NOMO-1 treated with dmso at 0.1 percent for 144 hours (cell line): ENCODE measurements at regions not wholly inside any gene's neighbourhood (a gene's known extent, or its start where the extent isn't known, plus 50 kb on each side); places are given as distances from the start of the nearest gene placed in this dataset.

Experiments used
- DNase-seq: peaks from one replicate; lab custom pipeline; 2025; ENCODE audit not compliant: unreplicated experiment; lab: John Stamatoyannopoulos, UW

DNA sequence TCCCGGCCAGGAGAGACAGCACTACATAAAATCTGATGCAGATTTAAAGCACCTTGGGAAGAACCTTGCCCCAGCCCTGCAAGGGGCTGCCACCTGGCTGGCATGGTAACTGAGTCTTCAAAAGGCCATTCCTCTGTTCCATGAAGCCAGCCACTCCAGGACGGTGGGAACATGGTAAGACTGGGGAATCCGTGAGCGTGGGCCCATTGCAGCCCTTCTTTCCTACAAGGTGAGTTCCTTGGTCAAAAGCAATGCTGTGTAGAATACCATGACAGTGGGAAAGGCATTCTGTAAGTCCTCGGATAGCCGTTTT, 121.3 kb downstream of the SOX1 start:
- no peak for DNase-seq

DNA sequence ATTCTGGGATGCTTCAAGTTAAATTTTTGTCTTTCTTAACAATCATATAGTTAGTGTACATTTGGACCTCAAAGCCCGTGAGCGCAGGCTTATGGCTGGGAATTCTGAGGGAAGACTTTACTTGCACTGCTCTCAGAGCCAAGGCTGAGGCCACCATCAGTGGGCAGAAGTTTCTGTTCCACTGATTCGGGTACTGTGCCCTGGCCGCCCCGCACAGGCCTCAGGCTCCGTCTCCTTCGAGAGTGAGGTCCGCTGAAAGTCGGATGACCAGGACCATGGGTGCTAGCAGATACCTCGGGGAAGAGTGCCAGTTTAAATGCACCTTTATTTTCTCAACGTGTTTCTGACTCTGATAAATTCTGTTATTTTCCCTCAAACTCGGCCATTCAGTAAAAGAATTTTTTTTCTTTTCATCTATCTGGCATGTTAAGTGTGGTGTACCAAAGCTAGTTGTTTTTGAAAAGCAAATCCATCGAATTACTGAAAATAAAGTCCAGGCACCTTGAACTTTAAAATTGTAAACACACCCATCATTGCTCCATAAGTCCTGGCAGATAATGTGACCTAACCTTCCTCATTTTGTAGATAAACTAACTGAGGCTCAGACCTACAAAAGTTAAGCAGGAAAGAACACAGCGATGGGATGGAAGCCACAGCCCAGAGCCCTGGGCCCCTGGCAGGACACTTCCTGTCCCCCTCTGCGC, 126.7 kb downstream of the SOX1 start:
- no peak for DNase-seq

DNA sequence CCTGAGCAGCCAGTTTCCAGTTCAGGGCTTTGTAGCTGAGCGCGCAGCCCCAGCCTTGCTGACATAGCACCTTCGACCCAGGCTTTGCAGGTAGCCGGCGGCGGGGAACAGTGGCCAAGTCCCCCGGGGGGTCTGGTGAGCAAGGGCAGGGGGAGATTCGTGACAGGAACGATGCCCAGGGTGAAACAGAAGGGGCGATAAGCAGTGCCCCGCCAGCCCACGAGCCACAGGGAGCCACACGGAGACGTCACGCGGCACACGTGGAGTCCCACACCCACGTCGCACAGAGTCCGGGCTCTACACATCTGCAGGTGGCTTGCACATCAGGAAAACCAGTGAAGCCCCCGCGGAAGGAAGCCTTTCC, 127.2 kb downstream of the SOX1 start:
- no peak for DNase-seq

- DNase-seq: no peak
Observed at GRCh38 chr13:112194579-112194978, 127.6 kb downstream of the SOX1 start.

GRCh38 chr13:112198396-112199010, 131.6 kb downstream of the SOX1 start:
- no peak for DNase-seq

- no peak for DNase-seq
Observed at GRCh38 chr13:112200200-112200599, 133.3 kb downstream of the SOX1 start.

DNA sequence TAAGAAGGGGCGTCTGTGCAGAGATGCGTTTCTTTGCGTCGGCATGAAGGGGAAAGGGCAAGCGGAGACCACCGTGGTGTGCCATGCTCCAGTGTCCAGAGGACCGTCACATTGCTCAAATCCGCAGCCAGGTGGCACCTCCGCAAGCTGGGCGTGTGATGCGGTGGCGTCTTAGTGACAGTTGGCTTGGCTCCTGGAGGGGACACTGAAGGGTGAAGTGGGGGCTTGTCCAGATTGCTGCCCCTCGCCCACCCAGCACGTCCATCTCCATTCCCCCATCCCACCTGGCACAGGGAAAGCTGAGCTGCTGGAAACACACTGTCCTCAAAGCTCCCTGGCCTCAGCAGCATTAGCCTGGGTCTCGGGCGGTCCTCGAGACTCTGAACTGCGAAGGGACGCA, 135.3 kb downstream of the SOX1 start:
- no peak for DNase-seq

DNA sequence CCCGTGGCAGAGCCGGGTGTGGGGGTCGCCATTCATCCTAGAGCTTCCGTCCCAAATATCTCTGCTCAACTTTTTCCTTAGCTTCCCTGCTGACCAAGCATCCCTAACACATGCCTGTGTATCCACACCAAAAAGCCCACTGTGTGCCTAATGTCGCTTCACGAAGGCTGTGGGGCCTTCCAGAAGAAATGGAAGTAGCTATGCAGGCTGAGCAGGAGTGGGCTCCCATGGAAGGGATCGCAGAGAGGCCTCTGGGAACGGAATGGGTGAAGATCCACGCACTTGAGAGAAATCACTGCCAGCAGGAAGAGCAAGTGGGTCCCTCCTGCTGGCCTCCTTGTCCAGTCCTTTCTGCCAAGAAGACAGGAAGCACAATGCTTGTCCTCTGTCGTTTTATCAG, 136.0 kb downstream of the SOX1 start:
- no peak for DNase-seq

GRCh38 chr13:112203614-112204013, 136.7 kb downstream of the SOX1 start:
- no peak for DNase-seq

GRCh38 chr13:112204346-112205327, 137.7 kb downstream of the SOX1 start:
- DNase-seq: no peak

DNA sequence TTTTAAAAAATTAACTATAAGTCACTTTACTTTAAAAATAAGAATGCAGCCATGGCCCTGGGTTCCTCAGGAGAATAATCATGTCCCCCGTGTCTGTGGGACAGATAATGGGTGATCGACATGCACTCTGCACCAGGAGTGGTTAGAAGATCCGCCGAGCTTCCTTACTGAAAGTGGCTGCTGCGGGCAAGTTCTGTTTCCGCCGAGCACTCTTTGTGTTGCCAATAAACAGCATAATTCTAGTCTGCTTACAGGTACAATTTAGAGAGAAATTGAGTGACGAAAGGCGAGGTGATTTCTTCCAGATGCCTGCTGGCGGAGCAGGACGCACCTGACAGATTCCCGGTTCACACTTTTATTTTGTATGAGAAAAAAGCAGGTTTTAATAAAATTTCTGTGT, 139.0 kb downstream of the SOX1 start:
- no peak for DNase-seq

GRCh38 chr13:112207129-112207528, 140.2 kb downstream of the SOX1 start:
- no peak for DNase-seq

GRCh38 chr13:112208656-112209055, 141.7 kb downstream of the SOX1 start:
- no peak for DNase-seq

GRCh38 chr13:112209266-112209665, 142.3 kb downstream of the SOX1 start:
- DNase-seq: no peak

DNA sequence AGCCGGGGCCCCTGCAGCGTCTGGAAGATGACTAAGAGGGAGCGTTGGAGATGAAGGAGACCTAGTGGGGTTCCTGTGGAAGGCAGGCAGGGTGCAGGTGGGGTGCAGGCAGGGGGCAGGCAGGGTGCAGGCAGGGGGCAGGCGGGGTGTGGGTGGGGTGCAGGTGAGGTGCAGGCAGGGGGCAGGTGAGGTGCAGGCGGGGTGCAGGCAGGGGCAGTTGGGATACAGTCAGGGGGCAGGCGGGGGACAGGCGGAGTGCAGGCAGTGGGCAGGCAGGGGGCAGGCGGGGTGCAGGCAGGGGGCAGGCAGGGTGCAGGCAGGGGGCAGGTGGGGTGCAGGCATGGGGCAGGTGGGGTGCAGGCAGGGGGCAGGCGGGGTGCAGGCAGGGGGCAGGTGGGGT, 142.8 kb downstream of the SOX1 start:
- DNase-seq: no peak

DNA sequence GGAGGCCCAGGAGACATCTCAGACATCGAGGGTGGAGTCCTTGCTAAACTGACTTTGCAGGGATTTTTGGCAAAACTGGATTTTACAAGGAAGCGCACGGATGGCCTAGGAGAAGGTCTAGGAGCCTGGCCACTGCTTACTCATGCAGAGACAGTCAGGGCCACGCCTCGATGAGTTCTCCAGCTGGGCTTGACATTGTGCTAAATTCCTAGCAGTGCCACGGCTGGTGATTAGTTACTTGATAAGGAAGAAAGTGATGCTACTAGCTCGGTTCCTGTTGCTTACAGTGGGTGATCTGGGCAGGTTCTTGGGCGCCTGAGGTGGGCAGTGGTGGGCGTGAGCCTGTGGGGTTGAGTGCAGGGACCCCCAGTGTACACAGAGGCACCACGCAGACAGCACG, 143.4 kb downstream of the SOX1 start:
- no peak for DNase-seq

DNA sequence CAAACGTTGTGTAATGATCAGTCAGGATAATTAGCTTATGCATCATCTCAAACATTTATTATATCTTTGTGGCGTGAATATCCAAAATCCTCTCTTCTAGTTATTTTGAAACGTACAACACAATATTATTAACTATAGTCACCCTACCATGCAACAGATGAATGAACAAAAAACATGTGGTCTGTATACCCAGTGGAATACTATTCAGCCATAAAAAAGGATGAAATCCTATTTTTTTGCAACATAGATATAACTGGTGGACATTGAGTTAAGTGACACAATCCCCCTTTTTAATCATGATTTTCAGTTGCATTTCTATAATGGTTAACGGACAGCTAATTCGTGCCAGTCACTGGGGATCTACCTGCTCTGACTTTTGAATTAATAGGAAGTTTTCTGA, 145.6 kb downstream of the SOX1 start:
- DNase-seq: no peak

GRCh38 chr13:112213467-112214255, 146.7 kb downstream of the SOX1 start:
- no peak for DNase-seq

DNA sequence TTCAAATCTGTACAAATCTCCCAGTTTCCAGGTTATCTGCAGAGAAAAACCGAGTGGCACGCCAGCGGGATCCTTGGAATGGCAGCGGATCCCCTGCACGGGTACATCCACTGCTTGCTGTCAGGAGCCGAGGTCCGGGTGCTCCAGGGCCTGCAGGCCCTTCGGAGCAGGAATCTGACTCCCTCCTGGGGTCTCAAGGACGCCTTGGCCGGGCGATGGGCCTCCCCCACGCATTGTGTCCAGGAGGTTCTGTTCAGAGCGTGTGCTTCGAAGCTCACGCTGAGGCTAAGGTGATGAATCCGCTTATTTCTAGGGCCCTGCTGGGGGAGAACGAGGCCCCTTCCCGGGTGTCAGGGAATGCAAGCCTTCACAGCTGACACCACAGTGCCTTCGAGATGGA, 148.9 kb downstream of the SOX1 start:
- no peak for DNase-seq

- DNase-seq: no peak
Observed at GRCh38 chr13:112217431-112217830, 150.5 kb downstream of the SOX1 start.

DNA sequence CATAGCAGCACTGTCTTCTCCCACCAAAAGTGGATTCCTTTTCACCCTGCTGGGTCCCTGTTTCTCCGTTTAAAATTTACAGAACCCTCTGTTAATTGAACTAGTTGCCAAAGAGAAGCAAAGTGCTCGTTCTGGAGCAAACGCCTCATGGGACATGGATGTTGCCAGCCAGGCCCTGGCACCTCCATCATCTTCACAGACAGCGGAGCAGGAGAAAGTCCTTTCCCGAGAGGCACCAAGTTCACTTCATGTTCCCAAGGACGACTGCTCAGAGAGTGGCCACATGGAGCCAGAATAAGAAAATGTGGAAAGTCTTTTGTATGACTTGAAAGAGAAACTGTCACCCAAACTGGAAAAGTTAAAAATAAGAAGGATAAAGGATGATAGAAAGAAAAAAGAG, 151.5 kb downstream of the SOX1 start:
- no peak for DNase-seq
